Common myeloid progenitor, CD34-positive (primary cell): ENCODE measurements at regions not wholly inside any gene's neighbourhood (a gene's known extent, or its start where the extent isn't known, plus 50 kb on each side); places are given as distances from the start of the nearest gene placed in this dataset.

Source experiments
- CTCF ChIA-PET: fragments of 350-600 bp; sonication (Branson Sonifier 250); formaldehyde crosslinking; loops from one replicate; lab custom pipeline; 2021; ENCODE audit warnings: antibody characterized with exemption; lab: Charles Lee
- POLR2A ChIA-PET: fragments of 350-600 bp; sonication (Branson Sonifier 250); formaldehyde crosslinking; loops from one replicate; lab custom pipeline; 2021; ENCODE audit warnings: antibody characterized with exemption; lab: Charles Lee
- DNase-seq, 3 donors: peaks; one replicate each; pipeline versions ENCODE4 v3.0.0 to v3.0.0-alpha.2; 2013
- H3K27ac ChIP-seq, 2 experiments: 1 replicate in 1 of 2; 2 replicates in 1 of 2; pipeline ENCODE4 v1.7.0; 2013; ENCODE audit warnings: inconsistent platforms in 2 of 2, low read length in 2 of 2, mild to moderate bottlenecking in 2 of 2, low read depth in 1 of 2, moderate library complexity in 1 of 2; ENCODE audit not compliant: severe bottlenecking in 2 of 2, insufficient read depth in 1 of 2, poor library complexity in 1 of 2
- H3K27me3 ChIP-seq, 5 experiments: replicated peaks in 2 of 5; 1 replicate in 3 of 5; 2 replicates in 2 of 5; pipeline versions ENCODE4 v1.6.1 to v1.7.0; 2013; ENCODE audit warnings: low read length in 4 of 5, mild to moderate bottlenecking in 2 of 5, moderate library complexity in 2 of 5, inconsistent platforms in 1 of 5; ENCODE audit not compliant: insufficient read depth in 5 of 5, control insufficient read depth in 4 of 5
- H3K36me3 ChIP-seq, 4 experiments: 1 replicate in 2 of 4; 2 replicates in 2 of 4; pipeline versions ENCODE4 v1.6.1 to v1.7.0; 2013; ENCODE audit warnings: low read length in 3 of 4, control low read depth in 1 of 4, mild to moderate bottlenecking in 1 of 4; ENCODE audit not compliant: control insufficient read depth in 4 of 4, insufficient read depth in 4 of 4
- H3K4me1 ChIP-seq, 4 experiments: 1 replicate in 3 of 4; 2 replicates in 1 of 4; pipeline versions ENCODE4 v1.6.1 to v1.7.1; 2013; ENCODE audit warnings: low read length in 3 of 4, mild to moderate bottlenecking in 3 of 4, control low read depth in 1 of 4, inconsistent platforms in 1 of 4, moderate library complexity in 1 of 4; ENCODE audit not compliant: control insufficient read depth in 4 of 4, insufficient read depth in 4 of 4; ENCODE audit errors: control extremely low read depth in 1 of 4
- H3K4me3 ChIP-seq, 7 experiments: 1 replicate in 4 of 7; 2 replicates in 3 of 7; pipeline versions ENCODE4 v1.5.1 to v1.7.0; 2013; ENCODE audit warnings: mild to moderate bottlenecking in 7 of 7, low read length in 6 of 7, moderate library complexity in 6 of 7, inconsistent platforms in 2 of 7, low read depth in 2 of 7, control low read depth in 1 of 7; ENCODE audit not compliant: insufficient read depth in 4 of 7, control insufficient read depth in 1 of 7; ENCODE audit errors: extremely low read depth in 1 of 7
- H3K9me3 ChIP-seq, 5 experiments: 1 replicate in 4 of 5; 2 replicates in 1 of 5; pipeline versions ENCODE4 v1.6.1 to v1.7.1; 2013; ENCODE audit warnings: low read length in 4 of 5, mild to moderate bottlenecking in 2 of 5, inconsistent platforms in 1 of 5, low read depth in 1 of 5, moderate library complexity in 1 of 5; ENCODE audit not compliant: control insufficient read depth in 4 of 5, insufficient read depth in 2 of 5; ENCODE audit errors: control extremely low read depth in 1 of 5
- WGBS: methylation state at CpG from one replicate; pipeline ENCODE4 v1.1.5; 2013; ENCODE audit not compliant: insufficient coverage; 5-methylcytosine and 5-hydroxymethylcytosine counted together

DNA sequence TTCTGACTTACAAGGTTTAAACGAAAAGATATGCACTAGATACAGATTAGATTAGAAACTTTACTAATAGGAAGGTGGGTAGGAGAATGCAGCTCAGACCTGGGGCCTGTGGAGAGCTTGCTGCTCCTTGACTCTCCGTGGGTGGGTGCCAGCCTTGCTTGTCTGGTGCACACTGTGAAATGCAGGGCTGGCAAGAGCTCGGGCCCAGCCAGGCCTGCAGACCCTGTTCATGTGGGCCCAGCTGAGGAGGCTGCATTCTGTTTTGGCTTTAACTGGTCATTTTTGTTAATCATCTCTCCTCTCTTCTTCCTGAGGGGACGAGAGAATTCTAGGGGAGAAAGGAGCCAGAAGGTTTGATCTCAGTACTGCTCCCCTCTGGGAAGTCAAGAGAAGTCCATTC, 325.4 kb downstream of the QKI start:
- peaks cover 0 to 52% (median 11%) of the 10 kb centered on the region in 5 experiments for H3K27me3 ChIP-seq
- ChIA-PET CTCF (interaction anchor here (0.6 to 1.1 kb wide), 2 partner anchors 8 to 353 kb away, joined by 3 to 4 read pairs; no protein-coding TSS in a partner anchor), POLR2A (no interaction called here)
- H3K4me3 ChIP-seq: no peak overlapping the region
- H3K9me3 ChIP-seq: no peaks in the 10 kb centered on the region
- H3K4me1 ChIP-seq: no peaks in the 10 kb centered on the region
- no peak overlapping the region for H3K27ac ChIP-seq
- no peaks in the 10 kb centered on the region for H3K36me3 ChIP-seq
- WGBS: 89% methylated on average over 3 of the region's 4 CpGs
- DNase-seq: no peak

- CTCF ChIA-PET: interaction anchor here (0.6 kb wide), 1 partner anchor 354 kb away, joined by 4 read pairs; no protein-coding TSS in a partner anchor
- H3K27ac ChIP-seq: no peak overlapping the region
- POLR2A ChIA-PET: no interaction called here
- peaks cover 0 to 48% (median 11%) of the 10 kb centered on the region in 5 experiments for H3K27me3 ChIP-seq
- H3K4me1 ChIP-seq: no peaks in the 10 kb centered on the region
- no peaks in the 10 kb centered on the region for H3K36me3 ChIP-seq
- no peaks in the 10 kb centered on the region for H3K9me3 ChIP-seq
- no peak overlapping the region for H3K4me3 ChIP-seq
- no peak for DNase-seq
Observed at GRCh38 chr6:163739408-163739725, 324.8 kb downstream of the QKI start.

DNA sequence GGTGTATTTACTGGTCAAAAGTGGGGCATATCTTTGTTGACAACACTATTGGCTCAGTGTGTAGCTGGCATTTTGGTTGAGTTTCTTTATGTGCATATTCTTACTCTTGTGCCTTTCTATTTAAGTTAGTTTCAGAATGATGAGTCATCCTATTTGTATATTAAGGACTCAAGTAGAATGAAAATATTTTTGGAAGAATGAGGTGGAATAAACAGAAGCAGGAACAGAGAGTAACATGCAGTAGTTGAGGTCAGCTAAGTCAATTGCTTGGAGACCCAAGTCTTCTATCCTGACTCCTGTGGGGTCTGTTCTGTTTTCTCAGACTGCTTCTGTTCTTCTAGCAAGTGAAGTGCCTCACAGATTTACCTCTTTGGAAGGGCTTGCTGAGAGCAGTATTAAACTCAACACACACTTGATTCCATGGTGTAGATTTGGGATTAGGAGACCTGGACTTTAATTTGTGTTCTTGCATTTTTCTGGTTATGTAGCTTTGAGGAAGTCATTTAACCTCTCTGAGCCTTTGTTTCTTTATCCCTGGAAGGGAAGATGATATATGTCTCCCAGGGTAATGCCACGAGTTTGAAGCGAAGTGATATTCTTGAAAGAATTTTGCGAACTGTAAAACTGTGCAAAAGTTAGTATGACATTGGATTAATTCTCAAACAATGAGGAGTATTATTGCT, 324.3 kb downstream of the QKI start:
- no peak overlapping the region for H3K4me3 ChIP-seq
- no peak for DNase-seq
- H3K4me1 ChIP-seq: no peaks in the 10 kb centered on the region
- ChIA-PET CTCF (no interaction called here), POLR2A (no interaction called here)
- H3K9me3 ChIP-seq: no peaks in the 10 kb centered on the region
- no CpG with 5 or more reads among the region's 3 CpGs for WGBS
- H3K36me3 ChIP-seq: no peaks in the 10 kb centered on the region
- no peak overlapping the region for H3K27ac ChIP-seq
- peaks cover 0 to 46% (median 11%) of the 10 kb centered on the region in 5 experiments for H3K27me3 ChIP-seq

DNA sequence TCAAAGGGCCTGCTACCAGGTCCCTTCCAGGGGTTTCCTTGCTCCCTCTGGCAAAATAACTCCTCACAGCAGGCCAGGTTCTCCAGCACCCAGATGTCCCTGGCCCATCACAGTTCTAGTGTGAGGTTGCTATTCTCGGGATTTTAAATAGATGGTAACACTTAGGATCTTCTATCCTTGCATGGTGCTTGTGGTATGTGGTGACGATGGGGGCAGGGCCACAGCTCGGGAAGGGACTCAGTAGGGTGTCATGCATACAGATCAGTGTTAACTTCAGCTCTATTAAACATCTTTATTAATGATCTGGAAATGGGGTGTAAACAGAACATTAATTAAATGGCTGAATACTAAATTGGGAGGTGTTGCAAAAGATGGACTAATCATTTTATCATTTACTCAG, 323.8 kb downstream of the QKI start:
- Histone ChIP-seq H3K9me3 (no peaks in the 10 kb centered on the region), H3K27me3 (peaks cover 0 to 44% (median 11%) of the 10 kb centered on the region in 5 experiments), H3K36me3 (no peaks in the 10 kb centered on the region), H3K4me1 (peaks cover 0 to 2% (median 0%) of the 10 kb centered on the region in 4 experiments), H3K4me3 (no peak overlapping the region), H3K27ac (no peak overlapping the region)
- no CpG with 5 or more reads among the region's 3 CpGs for WGBS
- no peak for DNase-seq
- ChIA-PET CTCF (no interaction called here), POLR2A (no interaction called here)

DNA sequence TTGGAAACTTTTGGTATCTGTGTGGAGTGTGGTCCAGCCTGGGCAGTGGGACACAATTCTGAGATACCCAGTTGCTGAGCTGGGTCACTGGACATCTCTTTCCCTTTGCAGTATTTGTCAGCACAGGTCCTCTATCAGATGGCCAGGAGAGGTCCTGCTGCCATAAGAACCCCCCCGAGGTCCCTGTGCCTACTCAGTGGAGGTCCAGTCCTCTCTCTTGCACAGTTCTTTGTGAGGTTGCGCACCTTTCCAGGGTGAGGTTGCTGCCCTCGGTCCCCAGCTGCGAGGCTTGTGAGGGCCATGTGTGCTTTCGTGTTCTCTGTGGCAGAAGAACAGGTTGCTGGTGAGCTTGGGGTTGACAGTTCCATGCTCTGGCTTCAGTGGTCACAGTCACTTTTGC, 320.6 kb downstream of the QKI start:
- POLR2A ChIA-PET: no interaction called here
- H3K4me3 ChIP-seq: no peak overlapping the region
- CTCF ChIA-PET: no interaction called here

DNA sequence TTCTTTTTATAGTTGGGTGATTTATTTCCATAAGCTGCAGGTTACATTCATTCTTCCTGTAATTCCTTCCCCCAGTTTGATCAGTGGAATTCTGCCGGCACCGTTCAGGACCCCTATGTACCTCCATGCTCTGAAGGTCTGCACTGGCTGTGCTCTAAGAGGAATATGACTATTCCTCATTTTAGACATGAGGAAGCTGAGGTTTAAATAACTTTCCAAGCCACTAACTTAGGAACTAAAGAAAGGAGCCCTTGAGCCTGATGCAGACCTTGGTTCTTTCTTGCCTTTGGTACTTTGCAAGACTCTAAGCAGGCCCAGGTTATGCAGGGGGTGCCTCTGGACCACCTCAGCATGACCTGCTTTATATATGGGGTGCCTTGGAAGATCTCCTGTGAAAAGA, 318.5 kb downstream of the QKI start:
- Histone ChIP-seq H3K4me3 (no peak overlapping the region), H3K27me3 (peaks cover 0 to 23% (median 5%) of the 10 kb centered on the region in 5 experiments), H3K4me1 (peaks cover 0 to 5% (median 0%) of the 10 kb centered on the region in 4 experiments), H3K36me3 (no peaks in the 10 kb centered on the region), H3K9me3 (no peaks in the 10 kb centered on the region), H3K27ac (no peak overlapping the region)
- ChIA-PET POLR2A (no interaction called here), CTCF (no interaction called here)
- WGBS: no CpG with 5 or more reads among the region's 2 CpGs
- no peak for DNase-seq

More for the DNA sequence above, 320.6 kb downstream of the QKI start:
- DNase-seq: no peak
- Histone ChIP-seq H3K36me3 (no peaks in the 10 kb centered on the region), H3K27ac (no peak overlapping the region), H3K27me3 (peaks cover 0 to 31% (median 8%) of the 10 kb centered on the region in 5 experiments), H3K9me3 (no peaks in the 10 kb centered on the region), H3K4me1 (peaks cover 0 to 5% (median 0%) of the 10 kb centered on the region in 4 experiments)
- 100% methylated on average over 2 of the region's 5 CpGs for WGBS

GRCh38 chr6:163732479-163732878, 318.0 kb downstream of the QKI start:
- Histone ChIP-seq H3K36me3 (no peaks in the 10 kb centered on the region), H3K27ac (no peak overlapping the region), H3K4me3 (no peak overlapping the region), H3K9me3 (no peaks in the 10 kb centered on the region), H3K4me1 (peaks cover 0 to 5% (median 0%) of the 10 kb centered on the region in 4 experiments), H3K27me3 (peaks cover 0 to 23% (median 2%) of the 10 kb centered on the region in 5 experiments)
- ChIA-PET POLR2A (no interaction called here), CTCF (interaction anchor here (1.4 kb wide), 1 partner anchor 8 kb away, joined by 3 read pairs; no protein-coding TSS in a partner anchor)
- WGBS: 60% methylated on average over 1 of the region's 3 CpGs
- no peak for DNase-seq
